Cerebellar cortex (tissue), 1 donor: ENCODE measurements at regions not wholly inside any gene's neighbourhood (a gene's known extent, or its start where the extent isn't known, plus 50 kb on each side); places are given as distances from the start of the nearest gene placed in this dataset.
"Not testable (repeated sequence)": the region's sequence is repeated elsewhere in the genome, so short reads cannot be mapped to it uniquely, and the experiment has no call there.

ENCODE experiments used
- DNase-seq: peaks from one replicate; pipeline ENCODE4 v3.0.0-alpha.2; 2015; ENCODE audit warnings: low spot score

GRCh38 chrX:142742581-142742980, 283.1 kb upstream of the SPANXN4 start:
- DNase-seq: no peak

- DNase-seq: no peak
Observed at GRCh38 chrX:142733327-142733726, 292.4 kb upstream of the SPANXN4 start.

DNA sequence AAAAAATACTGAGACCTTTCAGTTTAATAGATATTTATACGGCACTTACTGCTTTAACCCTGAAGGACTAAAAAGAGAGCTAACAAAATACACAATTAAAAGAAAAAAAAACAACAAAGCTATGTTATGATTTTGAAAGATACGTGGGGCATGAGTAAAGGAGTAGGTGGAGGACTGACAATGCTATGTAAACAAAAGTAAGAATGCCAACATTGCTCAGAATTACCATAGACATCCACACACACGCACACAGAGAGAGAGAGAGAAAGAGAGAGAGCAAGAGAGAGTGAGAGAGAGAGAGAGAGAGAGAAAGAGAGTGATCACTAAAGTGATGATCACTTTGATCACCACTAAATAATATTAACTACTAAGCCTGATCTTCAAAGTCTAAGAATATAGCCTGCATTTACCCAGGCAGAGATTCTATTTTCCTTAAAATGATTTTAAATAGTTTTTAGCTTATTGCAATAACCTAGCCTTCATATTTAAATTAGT, 313.9 kb upstream of the SPANXN4 start:
- no peak for DNase-seq

DNA sequence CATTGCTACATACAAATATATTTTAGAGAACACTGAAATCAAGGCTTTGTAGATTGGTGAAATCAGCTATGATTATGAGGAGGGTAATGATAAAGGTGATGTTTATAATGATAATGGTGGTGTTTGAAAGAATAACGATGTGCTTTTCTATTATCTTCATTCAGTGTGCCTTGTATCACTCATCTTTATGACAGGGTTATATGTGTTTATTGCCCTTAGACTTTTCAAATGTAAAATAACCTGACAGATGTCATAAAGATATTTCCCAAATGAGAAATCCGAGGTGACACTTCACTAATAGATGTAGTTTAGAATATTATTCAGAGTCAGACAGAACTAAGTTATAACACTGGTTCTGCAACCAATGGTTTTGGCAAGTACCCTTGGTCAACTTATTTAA, 323.0 kb upstream of the SPANXN4 start:
- no peak for DNase-seq

DNA sequence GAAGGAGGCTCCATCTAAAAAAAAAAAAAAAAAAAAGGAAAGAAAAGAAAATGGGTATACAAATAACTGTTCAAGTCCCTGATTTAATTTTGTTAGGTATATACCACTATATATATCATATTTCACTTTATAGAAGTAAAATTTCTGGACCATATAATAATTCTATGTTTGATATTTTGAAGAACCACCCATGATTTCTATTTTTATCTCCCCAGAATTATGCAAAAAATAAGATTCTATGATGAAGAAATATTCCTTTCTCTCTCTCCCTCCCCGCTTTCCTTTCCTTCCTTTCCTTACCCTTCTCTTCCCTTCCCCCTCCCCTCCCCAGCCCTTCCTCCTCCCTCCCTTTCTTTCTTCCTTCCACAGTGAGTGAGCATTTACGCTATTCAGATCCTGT, 337.5 kb upstream of the SPANXN4 start:
- DNase-seq: no peak

- no peak for DNase-seq
Observed at GRCh38 chrX:142686653-142687283, 339.0 kb upstream of the SPANXN4 start.

DNA sequence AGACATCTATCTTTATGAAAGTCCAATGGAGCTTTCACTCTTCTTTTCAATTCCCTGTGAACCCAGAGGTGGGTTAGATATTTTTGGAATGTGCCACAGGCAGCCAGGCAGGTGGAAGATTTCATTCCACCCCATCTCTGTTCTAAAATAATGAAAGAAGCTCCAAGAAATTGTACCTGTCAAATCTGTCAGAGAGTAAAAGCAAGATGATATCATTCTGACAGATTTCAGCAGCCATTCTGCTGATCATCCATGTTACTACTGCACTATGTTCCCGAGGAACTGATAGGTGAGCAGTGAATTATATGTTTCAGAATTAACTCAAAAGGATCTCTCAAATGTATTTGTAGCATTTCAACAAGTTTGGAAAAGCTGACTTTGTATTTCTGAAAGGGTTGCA, 339.5 kb upstream of the SPANXN4 start:
- DNase-seq: no peak

GRCh38 chrX:142680038-142680437, 345.7 kb upstream of the SPANXN4 start:
- DNase-seq: no peak

- no peak for DNase-seq
Observed at GRCh38 chrX:142671036-142671435, 354.7 kb upstream of the SPANXN4 start.

GRCh38 chrX:142663330-142664095, 362.2 kb upstream of the SPANXN4 start:
- DNase-seq: no peak

- DNase-seq: no peak
Observed at GRCh38 chrX:142661696-142662095, 364.0 kb upstream of the SPANXN4 start.

DNA sequence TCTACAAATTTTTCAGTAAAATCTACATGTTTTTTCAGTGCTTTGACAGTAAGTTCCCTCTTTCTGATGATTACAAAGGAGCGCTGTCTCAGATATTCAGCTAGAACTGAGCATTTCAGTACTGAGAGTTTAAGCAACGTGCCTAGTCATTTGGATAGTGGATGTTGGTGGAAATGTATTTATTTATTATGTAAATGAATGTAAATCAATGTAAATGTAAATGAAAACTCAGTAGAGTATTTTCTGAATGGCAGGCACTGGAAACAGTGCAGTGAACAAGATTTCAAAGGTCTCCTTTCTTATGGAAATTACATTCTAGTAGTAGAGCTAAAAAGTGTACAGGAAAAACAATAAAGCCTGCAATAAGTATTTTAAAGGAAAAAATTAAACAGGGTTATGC, 370.2 kb upstream of the SPANXN4 start:
- DNase-seq: no peak

- DNase-seq: no peak
Observed at GRCh38 chrX:142637206-142637605, 388.5 kb upstream of the SPANXN4 start.

- DNase-seq: no peak
Observed at GRCh38 chrX:142616636-142617035, 409.1 kb upstream of the SPANXN4 start.

GRCh38 chrX:142613403-142613802, 408.3 kb upstream of the MAGEC2 start:
- no peak for DNase-seq

DNA sequence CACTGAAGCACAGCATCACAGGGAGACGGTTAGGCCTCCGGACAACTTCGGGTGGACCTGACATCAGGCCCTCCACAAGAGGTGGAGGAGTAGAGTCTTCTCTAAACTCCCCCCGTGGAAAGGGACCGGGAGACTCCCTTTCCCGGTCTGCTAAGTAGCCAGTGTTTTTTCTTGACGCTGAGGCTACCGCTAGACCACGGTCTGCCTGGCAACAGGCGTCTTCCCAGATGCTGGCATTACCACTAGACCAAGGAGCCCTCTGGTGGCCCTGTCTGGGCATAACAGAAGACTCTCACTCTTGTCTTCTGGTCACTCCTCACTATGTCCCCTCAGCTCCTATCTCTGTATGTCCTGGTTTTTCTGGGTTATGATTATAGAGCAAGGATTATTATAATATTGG, 401.5 kb upstream of the MAGEC2 start:
- DNase-seq: not testable (repeated sequence)

DNA sequence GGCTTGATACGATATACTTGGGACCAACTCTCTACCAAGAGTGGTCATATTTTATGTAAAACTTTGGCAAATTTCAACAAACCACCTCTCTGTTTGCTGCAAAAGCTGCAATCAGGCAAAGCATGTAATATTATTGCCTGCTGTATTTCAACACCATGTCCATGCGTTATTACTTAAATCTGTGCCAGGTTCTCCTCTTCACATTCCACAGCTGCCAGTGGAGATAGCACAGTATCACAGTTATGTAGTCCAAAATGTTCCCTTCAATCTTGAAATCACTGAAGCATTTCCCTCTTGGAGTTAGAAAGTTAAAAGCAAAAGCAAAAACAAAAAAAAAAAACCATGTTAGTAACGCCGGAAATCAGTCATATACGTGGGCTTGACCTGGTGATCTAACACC, 396.7 kb upstream of the MAGEC2 start:
- DNase-seq: no peak

GRCh38 chrX:142593361-142593862, 388.3 kb upstream of the MAGEC2 start:
- DNase-seq: no peak

- DNase-seq: no peak
Observed at GRCh38 chrX:142576615-142577014, 371.5 kb upstream of the MAGEC2 start.

DNA sequence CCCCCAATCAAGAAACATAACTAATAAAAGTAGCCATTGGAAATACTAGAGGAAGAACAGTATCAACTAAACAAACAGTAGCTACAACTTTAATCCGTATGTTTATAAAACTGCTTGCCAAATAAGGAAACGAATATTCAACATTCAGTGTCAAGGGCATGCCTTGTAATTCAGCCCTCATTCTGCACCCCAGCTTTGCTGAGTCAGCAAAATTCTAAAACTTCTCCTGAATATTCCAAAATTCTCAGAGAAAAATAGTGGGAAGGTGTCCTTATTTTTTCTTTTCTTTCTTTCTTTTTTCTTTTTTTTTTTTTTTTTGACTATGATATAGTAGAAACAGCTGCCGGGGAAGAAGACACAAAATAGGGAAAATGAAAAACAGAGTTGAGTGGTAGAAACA, 344.8 kb upstream of the MAGEC2 start:
- DNase-seq: no peak

GRCh38 chrX:142505839-142506238, 300.7 kb upstream of the MAGEC2 start:
- no peak for DNase-seq

DNA sequence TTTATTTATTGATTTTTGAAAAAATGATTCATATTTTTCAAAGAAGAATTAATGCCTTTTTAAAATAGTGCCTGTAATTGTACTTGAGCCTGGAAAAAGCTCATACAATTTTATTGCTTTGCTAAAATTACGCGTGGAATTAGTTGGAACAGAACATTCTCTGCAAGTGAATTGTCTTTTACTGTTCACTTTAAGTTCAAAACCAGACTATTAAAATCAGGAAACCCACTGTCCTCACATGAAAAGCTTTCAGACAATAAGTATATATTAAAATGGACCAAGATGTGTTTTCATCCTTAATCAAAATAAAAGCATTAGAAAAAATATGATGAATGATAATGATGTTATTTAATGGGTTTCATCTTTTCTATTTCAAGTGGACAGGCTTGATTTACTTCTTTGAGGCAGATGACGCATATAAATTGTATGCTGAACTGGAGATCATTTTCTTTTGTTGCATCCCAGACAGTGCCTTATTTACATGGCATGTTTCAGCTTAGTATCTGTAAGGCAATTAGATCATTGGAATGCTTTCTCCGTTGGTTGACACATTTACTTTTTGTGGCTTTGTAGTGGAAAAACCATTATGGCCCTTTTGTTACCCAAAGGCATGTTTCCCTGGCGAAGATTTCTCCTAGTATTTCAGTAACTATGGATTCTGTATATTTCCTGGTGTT, 299.0 kb upstream of the MAGEC2 start:
- DNase-seq: no peak

DNA sequence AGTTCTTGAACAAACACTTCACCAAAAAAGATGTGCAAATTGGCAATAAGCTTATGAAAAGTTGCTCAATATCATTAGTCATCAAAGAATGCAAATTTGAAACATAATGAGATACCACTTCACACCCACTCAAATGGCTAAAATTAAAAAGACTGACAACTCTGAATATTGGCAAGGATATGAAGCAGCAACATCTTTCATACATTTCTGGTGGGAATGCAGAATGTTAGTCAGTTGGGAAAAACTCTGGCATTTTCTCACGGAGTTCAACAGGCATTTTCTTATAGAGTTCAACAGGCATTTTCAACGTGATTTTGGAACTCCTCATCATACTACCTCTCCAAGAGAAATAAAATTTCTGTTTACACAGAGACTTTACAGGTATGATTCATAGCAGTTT, 297.4 kb upstream of the MAGEC2 start:
- DNase-seq: no peak
